CD4-positive, alpha-beta T cell (primary cell): ENCODE measurements at regions not wholly inside any gene's neighbourhood (a gene's known extent, or its start where the extent isn't known, plus 50 kb on each side); places are given as distances from the start of the nearest gene placed in this dataset.
A peak's percentile ranks its signal among the peaks of the same experiment; 100 is the strongest.

ENCODE experiments used
- ATAC-seq: fragments of 200-7000 bp; cut with Tn5 transposase; one replicate; pipeline ENCODE4 v1.10.0; 2022; ENCODE audit warnings: mild to moderate bottlenecking; ENCODE audit not compliant: poor library complexity
- CTCF ChIA-PET: fragments of 350-600 bp; sonication (Branson Sonifier 250); formaldehyde crosslinking; loops from one replicate; lab custom pipeline; 2021; ENCODE audit warnings: antibody characterized with exemption, inconsistent platforms; lab: Charles Lee
- POLR2A ChIA-PET: fragments of 350-600 bp; sonication (Branson Sonifier 250); formaldehyde crosslinking; loops from one replicate; lab custom pipeline; 2021; ENCODE audit warnings: antibody characterized with exemption, inconsistent platforms; lab: Charles Lee
- DNase-seq, 14 experiments: peaks; one replicate each; pipeline ENCODE4 v3.0.0-alpha.2; 2013 to 2020; ENCODE audit warnings: mixed read lengths in 2 of 14
- H3K27ac ChIP-seq, 2 donors: one replicate each; pipeline versions ENCODE4 v1.5.1 to v1.7.0; 2013; ENCODE audit warnings: low read length in 2 of 2, low read depth in 1 of 2, mild to moderate bottlenecking in 1 of 2
- H3K27me3 ChIP-seq, 2 experiments: 1 replicate in 1 of 2; 2 replicates in 1 of 2; pipeline versions ENCODE4 v1.6.1 to v1.7.0; 2013; ENCODE audit warnings: low read length in 2 of 2, control low read depth in 1 of 2, mild to moderate bottlenecking in 1 of 2, moderate library complexity in 1 of 2; ENCODE audit not compliant: insufficient read depth in 2 of 2, control insufficient read depth in 1 of 2
- H3K36me3 ChIP-seq: one replicate; pipeline ENCODE4 v1.6.1; 2013; ENCODE audit warnings: low read length, control low read depth; ENCODE audit not compliant: insufficient read depth
- H3K4me1 ChIP-seq: one replicate; pipeline ENCODE4 v1.6.1; 2013; ENCODE audit warnings: low read length, control low read depth; ENCODE audit not compliant: insufficient read depth
- H3K4me3 ChIP-seq: one replicate; pipeline ENCODE4 v1.5.1; 2013; ENCODE audit warnings: mild to moderate bottlenecking, low read length, moderate library complexity
- H3K9me3 ChIP-seq, 2 experiments: 1 replicate in 1 of 2; 2 replicates in 1 of 2; pipeline versions ENCODE4 v1.6.1 to v1.7.0; 2013; ENCODE audit warnings: low read length in 2 of 2, mild to moderate bottlenecking in 2 of 2, control low read depth in 1 of 2, moderate library complexity in 1 of 2; ENCODE audit not compliant: control insufficient read depth in 1 of 2, insufficient read depth in 1 of 2
- H3K27ac Mint-ChIP-seq: one replicate; pipeline ENCODE4 v1.8.0; 2020; ENCODE audit warnings: mixed read lengths
- H3K27me3 Mint-ChIP-seq: one replicate; pipeline ENCODE4 v1.8.0; 2021; ENCODE audit warnings: mixed read lengths
- H3K36me3 Mint-ChIP-seq: one replicate; pipeline ENCODE4 v1.8.0; 2021; ENCODE audit warnings: low read depth, mixed read lengths
- H3K4me1 Mint-ChIP-seq: one replicate; pipeline ENCODE4 v1.8.0; 2021; ENCODE audit warnings: low read depth, mixed read lengths
- H3K4me3 Mint-ChIP-seq: one replicate; pipeline ENCODE4 v1.8.0; 2020; ENCODE audit warnings: mild to moderate bottlenecking, mixed read lengths
- H3K9me3 Mint-ChIP-seq: one replicate; pipeline ENCODE4 v1.8.0; 2020; ENCODE audit warnings: mixed read lengths
- CTCF ChIP-seq: fragments of 200-600 bp; IDR thresholded peaks from one replicate; pipeline ENCODE4 v1.8.0; 2022; ENCODE audit warnings: antibody characterized with exemption, mild to moderate bottlenecking
- intact Hi-C, 2 experiments: fragments of 100-400 bp; cut with DNase I in 1 of 2; cut with micrococcal nuclease in 1 of 2; formaldehyde crosslinking; loops; one replicate each; pipeline versions ENCODE4 v1.15.1 to v1.9.0; 2023 to 2025; cut with DNase I, micrococcal nuclease

GRCh38 chr3:190220362-190220761, 99.7 kb upstream of the P3H2 start:
- Mint-ChIP-seq H3K4me1 (no peaks in the 10 kb centered on the region), H3K27ac (no peak overlapping the region), H3K4me3 (no peak overlapping the region), H3K9me3 (no peaks in the 10 kb centered on the region), H3K27me3 (no peaks in the 10 kb centered on the region), H3K36me3 (no peaks in the 10 kb centered on the region)
- no peak overlapping the region for H3K4me3 ChIP-seq
- H3K36me3 ChIP-seq, result no peaks in the 10 kb centered on the region
- no peaks in the 10 kb centered on the region for H3K27me3 ChIP-seq
- POLR2A ChIA-PET, result no interaction called here
- no peak for ATAC-seq
- CTCF ChIA-PET, result no interaction called here
- no peak for TF ChIP-seq CTCF
- H3K27ac ChIP-seq, result no peak overlapping the region
- no peaks in the 10 kb centered on the region for H3K9me3 ChIP-seq
- H3K4me1 ChIP-seq, result no peaks in the 10 kb centered on the region
- intact Hi-C loops, result no loop called here
- no peak for DNase-seq

DNA sequence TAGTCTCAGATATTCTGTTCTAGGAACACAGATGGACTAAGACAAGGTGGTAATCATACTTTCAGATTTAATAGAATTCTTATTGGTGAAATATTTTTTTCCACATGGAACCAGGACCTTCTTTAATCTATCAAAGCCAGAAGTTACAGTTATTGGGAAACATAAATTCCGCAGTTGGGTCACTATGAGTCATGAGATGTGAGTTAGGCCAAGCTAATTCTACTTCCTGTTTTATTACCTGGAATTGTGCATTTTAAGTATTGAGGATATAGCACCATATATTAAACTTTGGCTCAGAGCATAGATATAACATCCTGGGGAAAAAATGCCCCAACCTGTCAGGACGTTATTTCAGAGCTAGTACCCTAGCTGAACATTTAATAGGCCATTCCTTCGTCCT, 96.4 kb upstream of the P3H2 start:
- Histone ChIP-seq H3K36me3 (no peaks in the 10 kb centered on the region), H3K4me1 (no peaks in the 10 kb centered on the region), H3K9me3 (no peaks in the 10 kb centered on the region), H3K27ac (no peak overlapping the region), H3K4me3 (no peak overlapping the region), H3K27me3 (no peaks in the 10 kb centered on the region)
- TF ChIP-seq CTCF, result no peak
- Mint-ChIP-seq H3K4me3 (no peak overlapping the region), H3K4me1 (no peaks in the 10 kb centered on the region), H3K36me3 (no peaks in the 10 kb centered on the region), H3K27me3 (no peaks in the 10 kb centered on the region), H3K27ac (no peak overlapping the region), H3K9me3 (no peaks in the 10 kb centered on the region)
- ChIA-PET CTCF (no interaction called here), POLR2A (no interaction called here)
- ATAC-seq, result no peak
- peak in 2 of 14 experiments; percentile 22 to 27 for DNase-seq
- intact Hi-C loops, result no loop called here

DNA sequence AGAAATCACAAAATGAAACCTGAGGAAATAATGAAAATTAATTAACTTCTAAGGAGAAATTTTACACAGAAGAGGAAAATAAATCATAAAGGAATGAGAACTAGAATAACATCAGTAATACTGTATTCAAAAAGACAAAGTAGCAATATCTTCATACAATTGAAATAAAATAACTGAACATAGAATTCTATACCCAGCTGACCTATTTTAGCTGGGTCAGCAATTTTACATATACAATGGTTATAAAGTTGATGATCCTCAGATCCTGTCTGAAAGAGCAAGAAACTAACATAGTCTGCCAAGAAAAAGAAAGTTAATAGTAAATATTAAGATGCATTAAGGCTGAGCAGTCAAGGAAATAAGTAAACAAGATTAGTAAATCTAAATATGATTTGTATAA, 93.0 kb upstream of the P3H2 start:
- no peak overlapping the region for H3K4me3 Mint-ChIP-seq
- no peak overlapping the region for H3K27ac Mint-ChIP-seq
- TF ChIP-seq CTCF, result no peak
- no peaks in the 10 kb centered on the region for H3K9me3 Mint-ChIP-seq
- DNase-seq, result no peak
- CTCF ChIA-PET, result no interaction called here
- intact Hi-C loops, result no loop called here
- POLR2A ChIA-PET, result no interaction called here
- Histone ChIP-seq H3K9me3 (no peaks in the 10 kb centered on the region), H3K27ac (no peak overlapping the region), H3K36me3 (no peaks in the 10 kb centered on the region), H3K4me3 (no peak overlapping the region), H3K4me1 (no peaks in the 10 kb centered on the region), H3K27me3 (no peaks in the 10 kb centered on the region)
- H3K36me3 Mint-ChIP-seq, result no peaks in the 10 kb centered on the region
- ATAC-seq, result no peak
- no peaks in the 10 kb centered on the region for H3K4me1 Mint-ChIP-seq
- H3K27me3 Mint-ChIP-seq, result no peaks in the 10 kb centered on the region
